Ovary (tissue), 3 donors: ENCODE measurements at regions not wholly inside any gene's neighbourhood (a gene's known extent, or its start where the extent isn't known, plus 50 kb on each side); places are given as distances from the start of the nearest gene placed in this dataset.

Source experiments
- POLR2A ChIP-seq: fragments of 450-650 bp; IDR thresholded peaks from one replicate; pipeline ENCODE4 v1.6.1; 2017; ENCODE audit warnings: antibody characterized with exemption, mild to moderate bottlenecking, moderate library complexity
- TF ChIP-seq, protein P1 (sequence below), 3 donors: fragments of 450-650 bp in 2 of 3; fragments of 200-600 bp in 1 of 3; IDR thresholded peaks; one replicate each; pipeline versions ENCODE4 v1.5.1 to v1.8.0; 2016 to 2022; ENCODE audit warnings: antibody characterized with exemption in 3 of 3, mild to moderate bottlenecking in 1 of 3
- donor health status: DM: no; HTN: no; CAD: no.

DNA sequence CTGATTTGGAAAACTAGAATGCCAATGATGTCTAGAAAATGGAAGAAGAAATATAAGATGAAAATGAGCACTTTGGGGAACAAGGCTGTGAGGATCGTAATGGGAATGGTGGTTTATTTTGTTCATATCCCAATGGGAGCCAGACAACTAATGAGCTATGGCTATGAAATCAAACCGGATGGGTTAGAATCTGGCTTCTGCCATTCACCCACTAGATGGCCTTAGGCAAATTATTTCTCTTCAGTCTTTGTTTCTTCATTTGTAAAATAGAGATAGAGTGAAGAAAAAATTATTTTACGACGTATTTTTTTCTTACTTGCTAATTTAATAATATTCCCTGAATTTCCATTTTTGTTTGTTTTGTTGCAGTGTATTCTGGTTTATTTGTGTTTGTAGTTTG lies 572.1 kb upstream of the IGFBP3 start:
- TF ChIP-seq, protein P1, sequence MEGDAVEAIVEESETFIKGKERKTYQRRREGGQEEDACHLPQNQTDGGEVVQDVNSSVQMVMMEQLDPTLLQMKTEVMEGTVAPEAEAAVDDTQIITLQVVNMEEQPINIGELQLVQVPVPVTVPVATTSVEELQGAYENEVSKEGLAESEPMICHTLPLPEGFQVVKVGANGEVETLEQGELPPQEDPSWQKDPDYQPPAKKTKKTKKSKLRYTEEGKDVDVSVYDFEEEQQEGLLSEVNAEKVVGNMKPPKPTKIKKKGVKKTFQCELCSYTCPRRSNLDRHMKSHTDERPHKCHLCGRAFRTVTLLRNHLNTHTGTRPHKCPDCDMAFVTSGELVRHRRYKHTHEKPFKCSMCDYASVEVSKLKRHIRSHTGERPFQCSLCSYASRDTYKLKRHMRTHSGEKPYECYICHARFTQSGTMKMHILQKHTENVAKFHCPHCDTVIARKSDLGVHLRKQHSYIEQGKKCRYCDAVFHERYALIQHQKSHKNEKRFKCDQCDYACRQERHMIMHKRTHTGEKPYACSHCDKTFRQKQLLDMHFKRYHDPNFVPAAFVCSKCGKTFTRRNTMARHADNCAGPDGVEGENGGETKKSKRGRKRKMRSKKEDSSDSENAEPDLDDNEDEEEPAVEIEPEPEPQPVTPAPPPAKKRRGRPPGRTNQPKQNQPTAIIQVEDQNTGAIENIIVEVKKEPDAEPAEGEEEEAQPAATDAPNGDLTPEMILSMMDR (IDR thresholded peaks at IDR 0.05) = no peak
- no peak for TF ChIP-seq POLR2A
